ENCODE measurements at regions not wholly inside any gene's neighbourhood (a gene's known extent, or its start where the extent isn't known, plus 50 kb on each side); places are given as distances from the start of the nearest gene placed in this dataset.

DNA sequence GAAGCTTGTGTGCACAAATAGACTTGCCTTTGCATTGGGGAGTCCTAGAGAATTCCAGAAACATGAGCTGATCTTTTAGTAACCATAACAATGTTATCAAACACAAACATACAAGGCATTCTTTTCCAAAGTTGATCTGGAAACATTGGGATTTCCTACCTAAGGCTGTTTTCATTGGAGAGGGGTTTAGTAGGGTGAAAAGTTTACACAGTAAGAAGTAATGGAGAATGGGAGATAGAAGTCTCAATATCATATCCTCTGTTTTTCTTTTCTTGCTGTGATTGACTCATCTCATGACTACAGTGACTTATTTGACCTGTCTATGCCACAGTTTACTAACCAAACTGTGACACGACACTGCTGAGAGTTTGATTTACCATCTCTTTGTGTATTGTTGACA, 65.6 kb upstream of the PLA2G4A start:
- Histone ChIP-seq H2AK9ac (replicated peaks; ENCODE audit: low read depth, low read length, poor library complexity) (no peak overlapping the region), H4K91ac (ENCODE audit: insufficient read depth, low read depth, low read length) (no peak overlapping the region), H3K36me3 (ENCODE audit: control insufficient read depth, insufficient read depth, low read length) (no peaks in the 10 kb centered on the region), H3K56ac (ENCODE audit: extremely low read depth, insufficient read depth, low read length) (no peak overlapping the region), H3K4me2 (ENCODE audit: low read depth, low read length) (no peak overlapping the region), H2BK5ac (ENCODE audit: low read depth, low read length, poor library complexity, severe bottlenecking) (no peak overlapping the region), H3K4me3 (ENCODE audit: insufficient read depth, low read depth, low read length) (no peak overlapping the region), H4K8ac (ENCODE audit: low read depth in 2 of 2, low read length in 2 of 2) (no peak overlapping the region), H3K27ac (ENCODE audit: insufficient read depth, low read length) (no peak overlapping the region), H3K79me1 (ENCODE audit: low read depth in 1 of 2, low read length in 2 of 2) (no peaks in the 10 kb centered on the region), H3K14ac (replicated peaks; ENCODE audit: low read depth, low read length) (no peak overlapping the region), H3K4ac (ENCODE audit: low read depth, low read length) (no peak overlapping the region), H2AK5ac (ENCODE audit: low read depth, low read length) (no peak overlapping the region), H4K20me1 (ENCODE audit: insufficient read depth, low read length) (no peaks in the 10 kb centered on the region; the same call in 1 of the 2 replicates), H2BK15ac (ENCODE audit: low read depth, low read length) (no peak overlapping the region), H2BK20ac (ENCODE audit: low read depth, low read length) (no peak overlapping the region), H3K18ac (ENCODE audit: low read depth, low read length) (no peak overlapping the region), H2BK120ac (ENCODE audit: low read depth, low read length) (no peak overlapping the region), H2AFZ (replicated peaks; ENCODE audit: low read length, poor library complexity) (no peak overlapping the region), H3K23ac (ENCODE audit: low read depth, low read length) (no peak overlapping the region), H3K9ac (ENCODE audit: low read depth, low read length) (no peak overlapping the region), H3K9me1 (ENCODE audit: insufficient read depth, low read length) (no peaks in the 10 kb centered on the region; the same call in 1 of the 2 replicates), H3K27me3 (ENCODE audit: control insufficient read depth, insufficient read depth, low read length) (peaks cover 11% of the 10 kb centered on the region; the same call in 1 of the 2 replicates), H3K4me1 (ENCODE audit: control insufficient read depth, insufficient read depth, low read length) (no peaks in the 10 kb centered on the region), H4K5ac (ENCODE audit: low read depth, low read length) (no peak overlapping the region), H3K9me3 (ENCODE audit: control insufficient read depth, insufficient read depth, low read length) (no peaks in the 10 kb centered on the region)
- dilution Hi-C loops (cut with HindIII; ENCODE audit: low sequenced_read_pairs, unreplicated experiment): no loop called here
- peak; percentile 83 for DNase-seq
- ChIA-PET CTCF (no interaction called here), POLR2A (ENCODE audit: unreplicated experiment) (no interaction called here)
- no peak for TF ChIP-seq MAFK (IDR thresholded peaks at IDR 0.05; ENCODE audit: low read depth, low read length)
- TF ChIP-seq MXI1 (IDR thresholded peaks at IDR 0.05; ENCODE audit: borderline replicate concordance, low read depth, low read length): no peak
- TF ChIP-seq, protein P1, sequence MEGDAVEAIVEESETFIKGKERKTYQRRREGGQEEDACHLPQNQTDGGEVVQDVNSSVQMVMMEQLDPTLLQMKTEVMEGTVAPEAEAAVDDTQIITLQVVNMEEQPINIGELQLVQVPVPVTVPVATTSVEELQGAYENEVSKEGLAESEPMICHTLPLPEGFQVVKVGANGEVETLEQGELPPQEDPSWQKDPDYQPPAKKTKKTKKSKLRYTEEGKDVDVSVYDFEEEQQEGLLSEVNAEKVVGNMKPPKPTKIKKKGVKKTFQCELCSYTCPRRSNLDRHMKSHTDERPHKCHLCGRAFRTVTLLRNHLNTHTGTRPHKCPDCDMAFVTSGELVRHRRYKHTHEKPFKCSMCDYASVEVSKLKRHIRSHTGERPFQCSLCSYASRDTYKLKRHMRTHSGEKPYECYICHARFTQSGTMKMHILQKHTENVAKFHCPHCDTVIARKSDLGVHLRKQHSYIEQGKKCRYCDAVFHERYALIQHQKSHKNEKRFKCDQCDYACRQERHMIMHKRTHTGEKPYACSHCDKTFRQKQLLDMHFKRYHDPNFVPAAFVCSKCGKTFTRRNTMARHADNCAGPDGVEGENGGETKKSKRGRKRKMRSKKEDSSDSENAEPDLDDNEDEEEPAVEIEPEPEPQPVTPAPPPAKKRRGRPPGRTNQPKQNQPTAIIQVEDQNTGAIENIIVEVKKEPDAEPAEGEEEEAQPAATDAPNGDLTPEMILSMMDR (conservative IDR thresholded peaks at IDR 0.05; ENCODE audit: low read depth, low read length): no peak
- no peak for TF ChIP-seq CHD1 (IDR thresholded peaks at IDR 0.05; ENCODE audit: low read depth, low read length)
- TF ChIP-seq CEBPB (IDR thresholded peaks at IDR 0.05; ENCODE audit: low read depth, low read length): no peak
- TF ChIP-seq, protein P2, sequence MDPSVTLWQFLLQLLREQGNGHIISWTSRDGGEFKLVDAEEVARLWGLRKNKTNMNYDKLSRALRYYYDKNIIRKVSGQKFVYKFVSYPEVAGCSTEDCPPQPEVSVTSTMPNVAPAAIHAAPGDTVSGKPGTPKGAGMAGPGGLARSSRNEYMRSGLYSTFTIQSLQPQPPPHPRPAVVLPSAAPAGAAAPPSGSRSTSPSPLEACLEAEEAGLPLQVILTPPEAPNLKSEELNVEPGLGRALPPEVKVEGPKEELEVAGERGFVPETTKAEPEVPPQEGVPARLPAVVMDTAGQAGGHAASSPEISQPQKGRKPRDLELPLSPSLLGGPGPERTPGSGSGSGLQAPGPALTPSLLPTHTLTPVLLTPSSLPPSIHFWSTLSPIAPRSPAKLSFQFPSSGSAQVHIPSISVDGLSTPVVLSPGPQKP (IDR thresholded peaks at IDR 0.05; ENCODE audit: borderline replicate concordance, low read depth, low read length): no peak
- TF ChIP-seq SMC3 (IDR thresholded peaks at IDR 0.05; ENCODE audit: low read depth, low read length): no peak
- no peak for TF ChIP-seq POLR2A (IDR thresholded peaks at IDR 0.05; ENCODE audit: low read depth, low read length)
- no peak for TF ChIP-seq BHLHE40 (IDR thresholded peaks at IDR 0.05; ENCODE audit: low read depth, low read length)
- no peak for TF ChIP-seq RFX5 (IDR thresholded peaks at IDR 0.05; ENCODE audit: low read depth, low read length)
- TF ChIP-seq RCOR1 (IDR thresholded peaks at IDR 0.05; ENCODE audit: insufficient replicate concordance, low read length): no peak
- no peak for TF ChIP-seq FOS (IDR thresholded peaks at IDR 0.05; ENCODE audit: low read depth, low read length)
- no peak for TF ChIP-seq NFE2L2 (IDR thresholded peaks at IDR 0.05; ENCODE audit: low read depth, low read length)
- no peak for TF ChIP-seq RAD21 (IDR thresholded peaks at IDR 0.05; ENCODE audit: low read length)
- no peak for TF ChIP-seq MAZ (IDR thresholded peaks at IDR 0.05; ENCODE audit: borderline replicate concordance, low read depth, low read length)
- TF ChIP-seq, protein P3, sequence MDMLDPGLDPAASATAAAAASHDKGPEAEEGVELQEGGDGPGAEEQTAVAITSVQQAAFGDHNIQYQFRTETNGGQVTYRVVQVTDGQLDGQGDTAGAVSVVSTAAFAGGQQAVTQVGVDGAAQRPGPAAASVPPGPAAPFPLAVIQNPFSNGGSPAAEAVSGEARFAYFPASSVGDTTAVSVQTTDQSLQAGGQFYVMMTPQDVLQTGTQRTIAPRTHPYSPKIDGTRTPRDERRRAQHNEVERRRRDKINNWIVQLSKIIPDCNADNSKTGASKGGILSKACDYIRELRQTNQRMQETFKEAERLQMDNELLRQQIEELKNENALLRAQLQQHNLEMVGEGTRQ (IDR thresholded peaks at IDR 0.05; ENCODE audit: low read depth, low read length): no peak
- in situ Hi-C loops (cut with MboI; ENCODE audit: low sequenced_read_pairs): no loop called here
- intact Hi-C loops (cut with micrococcal nuclease): no loop called here
- BruUV-seq (replicated peaks): no TSS peak
- peak; percentile 88 for ATAC-seq (ENCODE audit: low read depth)
- no CpG with 5 or more reads among the region's 1 CpG for WGBS, 2 experiments (ENCODE audit: extremely low coverage in 2 of 2, insufficient read length in 1 of 2)
